Activated CD8-positive, alpha-beta memory T cell treated with anti-CD3 and anti-CD28 coated beads, Interleukin-2, amount 50 U/mL, for 24 hours (primary cell): ENCODE measurements at regions not wholly inside any gene's neighbourhood (a gene's known extent, or its start where the extent isn't known, plus 50 kb on each side); places are given as distances from the start of the nearest gene placed in this dataset.

Experiments used
- DNase-seq: peaks from one replicate; pipeline ENCODE4 v3.0.0-alpha.2; 2020; ENCODE audit errors: extremely low read depth

GRCh38 chr12:89920866-89921265 lies 212.2 kb upstream of the ATP2B1 start:
- DNase-seq, result no peak

DNA sequence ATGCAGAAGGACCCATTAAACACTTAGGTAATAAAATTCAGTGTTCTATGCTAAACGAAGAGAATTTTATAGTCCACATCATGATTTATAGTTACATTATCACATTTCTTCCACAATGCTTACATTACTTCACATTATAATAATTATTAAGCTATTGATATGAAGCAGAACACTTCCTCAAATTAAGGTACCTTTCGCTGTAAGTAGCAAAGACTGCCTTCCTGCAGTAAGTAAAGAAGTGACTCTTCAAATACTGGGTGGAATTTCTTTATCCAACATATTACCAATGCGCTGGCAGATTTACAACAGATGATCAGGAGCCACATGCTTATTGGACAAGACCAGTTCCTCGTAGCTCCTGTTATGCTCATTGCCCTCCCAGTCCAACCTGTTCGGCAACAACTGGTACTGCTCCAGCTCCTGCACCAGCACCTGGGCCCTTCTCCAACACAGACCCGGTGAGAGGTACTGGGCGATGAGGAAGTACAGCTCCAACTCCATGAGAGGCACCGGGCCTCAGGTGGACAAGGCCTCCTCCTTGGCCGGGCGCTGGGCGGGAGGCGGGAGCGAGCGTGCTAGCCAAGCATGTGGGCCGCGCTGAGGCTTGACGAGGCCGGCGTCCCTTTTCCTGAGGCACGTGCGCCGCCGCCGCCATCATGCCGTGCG lies 210.7 kb upstream of the ATP2B1 start:
- DNase-seq, result no peak

DNA sequence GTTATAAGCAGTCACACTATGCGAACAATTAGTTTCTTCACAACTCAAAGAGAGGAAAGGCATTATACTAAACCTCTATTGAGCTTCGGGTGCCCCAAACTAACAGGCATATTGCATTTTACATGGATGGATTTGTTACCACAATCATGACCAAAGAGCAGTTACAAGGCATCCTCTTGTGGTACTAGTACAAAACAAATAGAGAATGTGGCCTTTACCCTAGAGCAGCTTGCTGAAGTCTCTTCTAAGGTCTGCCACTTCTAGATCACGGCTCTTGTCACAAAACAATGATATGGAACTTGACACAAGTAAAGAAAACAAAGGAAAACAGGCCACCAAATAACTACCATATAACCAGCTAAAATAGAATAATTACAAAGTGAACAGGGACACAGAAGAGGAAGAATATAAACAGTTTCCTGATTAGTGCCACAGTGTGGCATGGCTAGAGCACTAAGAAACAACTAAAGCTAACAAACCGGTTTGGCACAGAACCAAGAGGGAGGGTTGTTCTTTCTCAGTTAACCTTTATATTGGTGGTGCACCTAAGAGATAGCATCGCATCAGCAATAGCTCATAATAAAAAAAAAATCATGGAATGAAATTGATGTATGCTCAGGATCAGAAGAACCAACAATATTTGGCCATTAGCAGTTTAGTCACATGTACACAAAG lies 209.7 kb upstream of the ATP2B1 start:
- no peak for DNase-seq

DNA sequence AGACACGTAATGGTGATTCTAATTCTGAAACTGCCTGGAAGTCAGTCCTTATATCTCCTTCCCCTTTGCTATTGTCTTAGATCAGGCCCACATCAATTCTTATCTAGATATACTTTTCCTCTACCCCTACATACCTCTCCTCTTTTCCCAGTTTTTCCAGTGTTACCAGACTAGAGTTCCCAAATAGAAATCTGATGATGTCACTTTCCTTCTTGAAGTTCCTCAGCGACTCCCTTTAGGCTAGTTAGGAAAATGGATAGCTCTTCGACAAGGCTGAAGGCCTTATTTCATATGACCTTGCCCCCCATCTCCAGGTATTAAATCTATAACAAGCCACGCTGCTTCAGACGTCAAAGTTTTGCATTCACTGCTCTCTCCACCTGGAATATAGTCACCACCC lies 201.1 kb upstream of the ATP2B1 start:
- no peak for DNase-seq

DNA sequence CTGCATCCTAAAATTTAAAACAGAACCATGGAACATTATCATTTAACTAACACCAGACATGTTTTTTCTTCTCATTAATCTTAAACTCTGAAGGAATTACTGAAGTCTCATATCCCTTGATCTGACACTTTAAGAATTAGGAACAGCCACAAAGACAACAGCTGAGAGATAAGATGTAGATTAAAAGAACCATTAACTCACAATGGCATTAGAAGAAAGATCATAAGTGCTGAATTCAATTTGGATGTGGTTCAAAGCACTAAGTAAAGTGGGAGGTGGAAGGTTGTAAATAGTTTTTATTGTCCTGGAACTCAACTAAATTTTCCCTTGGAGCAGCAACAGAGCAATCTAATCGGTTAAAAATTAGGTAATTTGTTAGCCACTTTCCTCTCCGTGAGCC lies 199.0 kb upstream of the ATP2B1 start:
- DNase-seq, result no peak

- DNase-seq, result no peak
Observed at GRCh38 chr12:89906824-89907223, 198.2 kb upstream of the ATP2B1 start.

GRCh38 chr12:89906178-89906577 lies 197.5 kb upstream of the ATP2B1 start:
- no peak for DNase-seq

- DNase-seq, result no peak
Observed at GRCh38 chr12:89901906-89902642, 193.4 kb upstream of the ATP2B1 start.

DNA sequence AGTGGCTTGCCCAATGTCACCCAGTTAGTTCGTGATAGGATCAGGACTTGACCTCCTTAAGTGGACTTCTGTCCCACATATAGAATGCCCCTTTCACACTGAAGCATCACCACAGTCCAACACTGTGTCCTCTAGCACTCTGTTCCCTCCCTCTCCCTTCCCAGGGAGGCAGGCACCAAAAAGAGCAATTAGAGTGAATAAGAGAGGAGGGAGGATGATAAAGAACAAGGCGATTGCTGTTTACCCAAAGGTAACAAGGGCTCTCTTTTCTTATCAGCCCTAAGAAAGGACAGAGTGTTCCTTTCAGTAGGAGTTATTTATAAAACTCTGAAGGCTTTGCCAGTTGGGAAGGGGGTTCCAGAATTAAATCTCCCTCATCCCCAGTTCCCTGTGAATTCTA lies 192.7 kb upstream of the ATP2B1 start:
- no peak for DNase-seq

- no peak for DNase-seq
Observed at GRCh38 chr12:89899651-89900050, 191.0 kb upstream of the ATP2B1 start.

DNA sequence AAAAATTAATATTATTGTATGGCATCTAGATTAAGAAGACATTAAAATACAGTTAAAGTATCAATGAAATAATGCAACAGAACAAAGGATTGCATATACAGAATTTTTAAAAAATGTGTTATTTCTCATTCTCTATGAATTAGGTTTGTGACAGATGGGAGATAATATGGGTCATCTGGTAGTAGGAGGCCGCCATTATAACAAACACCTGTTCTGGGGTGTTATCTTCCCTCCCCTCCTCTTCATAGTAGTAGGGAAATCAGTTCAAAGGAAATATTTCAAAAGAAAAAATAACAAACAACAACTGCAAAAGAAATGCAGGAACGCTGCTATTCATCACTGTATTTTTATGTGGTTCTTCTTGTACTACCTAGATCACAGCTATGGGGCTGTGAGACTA lies 187.0 kb upstream of the ATP2B1 start:
- no peak for DNase-seq

GRCh38 chr12:89895101-89895500 lies 186.5 kb upstream of the ATP2B1 start:
- DNase-seq, result no peak

DNA sequence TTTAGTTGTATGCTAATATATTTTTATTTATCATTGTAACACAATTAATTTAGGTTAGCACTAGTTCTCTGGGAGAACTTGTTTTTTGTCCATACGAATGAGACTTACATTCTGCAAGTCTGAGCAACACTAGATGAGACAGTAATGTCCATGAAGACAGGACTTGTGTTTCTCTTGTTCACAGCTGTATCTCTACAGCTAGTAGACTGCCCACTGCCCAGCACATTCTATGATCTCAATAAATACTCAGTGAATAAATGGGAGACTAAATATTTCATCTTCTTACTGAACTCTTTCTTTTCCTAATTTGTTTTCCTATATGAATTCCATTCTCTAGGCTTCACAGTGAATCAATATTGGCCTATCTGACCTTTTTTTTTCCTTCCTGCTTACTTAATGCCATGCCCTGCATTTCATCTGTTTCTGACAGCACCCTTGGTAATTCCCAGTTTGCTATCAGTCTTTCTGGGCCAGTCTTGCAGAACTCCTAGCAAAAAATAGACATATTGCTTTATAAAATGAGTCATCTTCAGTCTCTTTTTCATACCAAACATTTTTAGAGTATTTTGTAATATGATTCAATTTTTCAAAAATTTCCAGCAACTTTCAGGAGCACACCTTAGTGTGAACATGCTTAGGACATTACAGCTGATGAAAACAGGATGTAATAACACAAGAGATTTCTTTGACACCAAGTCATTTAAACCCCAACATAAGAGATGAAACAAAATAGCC lies 185.5 kb upstream of the ATP2B1 start:
- no peak for DNase-seq

DNA sequence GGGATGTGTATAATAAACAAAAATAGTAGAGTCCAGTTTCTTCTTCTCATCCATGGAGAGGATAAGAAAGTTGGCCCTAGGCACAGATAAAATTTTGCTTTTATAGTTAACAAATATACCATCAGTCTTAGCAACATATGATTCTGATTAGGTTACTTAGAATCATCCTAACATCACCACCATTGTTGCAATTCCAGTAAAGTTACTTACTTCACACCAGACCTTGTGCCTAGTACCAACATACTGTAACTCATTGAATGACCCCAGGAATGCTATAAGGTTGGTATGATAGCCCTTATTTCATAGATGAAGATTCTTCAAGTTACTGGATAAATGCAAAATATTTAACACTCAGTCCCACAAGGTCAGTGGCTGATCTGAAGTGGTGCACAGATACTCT lies 183.8 kb upstream of the ATP2B1 start:
- no peak for DNase-seq

- no peak for DNase-seq
Observed at GRCh38 chr12:89891933-89892332, 183.3 kb upstream of the ATP2B1 start.

DNA sequence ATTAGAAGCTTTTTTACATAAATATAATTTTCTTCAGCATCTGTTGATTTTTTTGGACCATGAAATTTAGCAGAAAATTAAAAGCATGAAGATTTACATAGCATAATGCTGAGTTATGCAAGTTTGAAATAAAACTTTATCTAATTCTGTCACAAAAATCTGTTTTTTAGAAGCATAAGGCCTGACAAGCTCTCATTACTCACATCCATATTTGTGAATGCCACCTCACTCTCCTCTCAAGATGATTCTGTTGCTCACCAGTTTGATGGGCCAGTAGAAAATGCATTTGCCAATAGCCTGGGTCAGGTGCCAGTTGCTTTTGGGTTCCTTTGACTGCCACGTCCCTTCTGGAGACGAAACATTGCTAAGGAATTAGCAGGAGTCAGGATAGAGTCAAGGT lies 181.5 kb upstream of the ATP2B1 start:
- DNase-seq, result no peak

DNA sequence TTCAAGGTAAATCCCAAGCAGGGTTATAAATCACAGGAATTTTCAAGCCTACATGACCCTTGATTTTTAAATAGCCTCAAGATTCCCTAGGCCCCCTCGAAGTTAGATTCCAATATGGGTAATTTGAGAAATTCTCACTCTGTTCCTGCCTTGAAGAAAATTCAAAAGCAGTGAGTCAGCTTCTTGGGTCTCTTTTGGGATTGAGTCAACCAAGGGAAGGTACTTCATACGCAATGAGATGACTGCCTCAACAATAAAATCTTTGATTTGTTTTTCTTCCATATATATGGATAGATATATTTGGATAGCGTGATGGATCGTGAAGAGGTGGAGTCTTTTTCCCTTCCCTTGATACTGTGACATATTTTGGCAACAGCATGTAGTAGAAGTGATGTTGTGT lies 180.4 kb upstream of the ATP2B1 start:
- DNase-seq, result no peak

GRCh38 chr12:89884952-89885351 lies 176.3 kb upstream of the ATP2B1 start:
- no peak for DNase-seq

DNA sequence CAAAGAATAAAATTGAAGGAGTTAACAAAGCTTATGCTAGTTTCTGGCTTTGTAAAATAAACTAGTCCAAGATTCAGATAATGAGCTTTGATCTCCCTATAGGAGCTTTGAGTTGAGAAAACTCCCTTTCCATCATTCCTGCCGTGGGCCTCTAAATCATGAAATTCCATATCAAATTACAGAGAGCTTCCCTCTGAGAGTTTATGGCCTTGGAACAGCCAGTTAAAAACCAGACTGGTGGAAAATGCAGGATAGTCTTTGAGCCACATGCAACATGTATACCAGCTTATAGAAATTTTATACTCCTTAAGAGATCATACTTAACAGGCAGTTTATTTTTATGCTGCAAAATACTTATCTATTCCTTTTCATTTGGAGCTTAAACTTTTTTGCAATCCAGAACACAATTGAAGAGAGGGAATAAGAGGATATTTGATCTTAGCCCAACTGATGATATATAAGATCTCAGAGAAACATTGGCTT lies 175.8 kb upstream of the ATP2B1 start:
- no peak for DNase-seq

DNA sequence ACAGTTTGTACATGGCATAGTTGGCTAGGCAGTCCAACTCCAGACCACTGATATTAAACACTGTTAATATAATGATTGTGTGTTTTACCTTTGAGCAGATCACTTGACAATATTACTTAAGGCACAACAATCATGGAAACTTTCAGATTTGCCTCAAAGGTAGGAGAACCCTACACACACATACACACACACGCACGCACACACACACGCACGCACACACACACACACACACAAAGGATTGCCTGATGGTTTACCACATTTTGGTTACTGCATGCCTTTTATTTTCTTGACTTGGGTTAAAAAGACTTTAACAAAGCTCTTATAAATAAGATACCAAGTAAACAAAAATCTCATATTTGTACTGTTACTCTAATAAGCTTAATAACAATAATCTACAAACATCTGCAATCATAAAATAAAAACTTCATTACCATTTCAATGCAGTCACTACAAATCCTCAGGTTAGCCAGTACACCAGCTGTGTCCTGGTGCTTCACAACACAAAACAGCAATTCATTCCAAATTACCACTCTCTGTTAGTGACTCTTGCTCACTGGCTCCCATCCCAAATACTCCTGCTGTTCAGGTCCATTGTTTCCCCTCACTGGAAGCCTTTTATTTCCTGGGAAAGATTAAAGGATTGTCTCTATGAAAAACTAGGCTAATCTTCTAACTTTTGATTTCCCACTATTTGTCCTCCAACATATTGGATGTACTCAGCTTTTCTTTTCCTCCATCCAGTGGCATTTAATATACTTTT lies 175.2 kb upstream of the ATP2B1 start:
- no peak for DNase-seq

GRCh38 chr12:89882792-89883191 lies 174.2 kb upstream of the ATP2B1 start:
- no peak for DNase-seq

DNA sequence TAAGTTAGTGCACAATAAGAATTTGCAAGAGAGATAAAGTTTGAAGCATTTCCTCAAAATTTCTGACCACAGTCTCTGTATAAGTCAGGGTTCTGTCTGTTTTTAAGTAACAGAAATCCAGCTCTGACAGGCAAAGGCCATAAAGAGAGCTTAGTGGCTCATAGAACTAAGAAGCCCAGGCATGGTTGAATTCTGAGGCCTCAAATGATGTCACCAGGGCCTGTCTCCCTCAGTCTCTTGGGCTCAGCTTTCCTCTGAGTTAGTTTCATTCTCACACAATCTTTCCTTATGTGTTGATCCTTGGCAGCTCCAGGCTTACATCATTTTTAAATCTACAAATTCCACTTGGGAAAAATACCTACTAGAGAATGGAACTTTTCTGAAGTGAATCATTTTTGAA lies 173.4 kb upstream of the ATP2B1 start:
- DNase-seq, result no peak
